Stomach smooth muscle (tissue), 2 donors: ENCODE measurements at regions not wholly inside any gene's neighbourhood (a gene's known extent, or its start where the extent isn't known, plus 50 kb on each side); places are given as distances from the start of the nearest gene placed in this dataset.

ENCODE experiments used
- H3K27ac ChIP-seq: one replicate; pipeline ENCODE4 v1.7.0; 2013; ENCODE audit warnings: mild to moderate bottlenecking, low read length, inconsistent platforms
- H3K27me3 ChIP-seq, 2 donors: one replicate each; pipeline ENCODE4 v1.7.0; 2013; ENCODE audit warnings: low read length in 2 of 2; ENCODE audit not compliant: insufficient read depth in 2 of 2, control insufficient read depth in 1 of 2
- H3K36me3 ChIP-seq, 2 donors: one replicate each; pipeline ENCODE4 v1.7.0; 2013; ENCODE audit warnings: low read length in 2 of 2; ENCODE audit not compliant: control insufficient read depth in 2 of 2, insufficient read depth in 2 of 2
- H3K4me1 ChIP-seq: one replicate; pipeline ENCODE4 v1.7.0; 2013; ENCODE audit warnings: low read length; ENCODE audit not compliant: control insufficient read depth, insufficient read depth
- H3K4me3 ChIP-seq, 2 donors: one replicate each; pipeline ENCODE4 v1.7.0; 2013; ENCODE audit warnings: low read length in 2 of 2
- H3K9ac ChIP-seq, 2 donors: one replicate each; pipeline ENCODE4 v1.7.0; 2013; ENCODE audit warnings: low read length in 2 of 2, mild to moderate bottlenecking in 1 of 2
- H3K9me3 ChIP-seq, 2 donors: one replicate each; pipeline ENCODE4 v1.7.0; 2013; ENCODE audit warnings: low read length in 2 of 2; ENCODE audit not compliant: control insufficient read depth in 2 of 2
- donor health status: healthy.
- donor health status: Pancreatic carcinoma.

GRCh38 chr20:60484316-60484715 lies 526.1 kb downstream of the CDH26 start:
- Histone ChIP-seq H3K27me3 (peaks cover 0 to 4% of the 10 kb centered on the region in 2 donors), H3K4me1 (no peaks in the 10 kb centered on the region), H3K9me3 (no peaks in the 10 kb centered on the region), H3K27ac (no peak overlapping the region), H3K4me3 (no peak overlapping the region), H3K9ac (no peak overlapping the region), H3K36me3 (no peaks in the 10 kb centered on the region)

GRCh38 chr20:60485012-60485760 lies 527.0 kb downstream of the CDH26 start:
- Histone ChIP-seq H3K27ac (no peak overlapping the region), H3K4me1 (no peaks in the 10 kb centered on the region)

GRCh38 chr20:60486315-60486714 lies 528.1 kb downstream of the CDH26 start:
- Histone ChIP-seq H3K4me3 (no peak overlapping the region), H3K4me1 (no peaks in the 10 kb centered on the region), H3K9me3 (no peaks in the 10 kb centered on the region), H3K27me3 (peaks cover 0 to 4% of the 10 kb centered on the region in 2 donors), H3K36me3 (no peaks in the 10 kb centered on the region), H3K9ac (no peak overlapping the region), H3K27ac (no peak overlapping the region)

More at GRCh38 chr20:60485012-60485760, 527.0 kb downstream of the CDH26 start:
- Histone ChIP-seq H3K36me3 (no peaks in the 10 kb centered on the region), H3K9me3 (no peaks in the 10 kb centered on the region), H3K27me3 (peaks cover 0 to 4% of the 10 kb centered on the region in 2 donors), H3K9ac (no peak overlapping the region), H3K4me3 (no peak overlapping the region)

- Histone ChIP-seq H3K9me3 (no peaks in the 10 kb centered on the region), H3K27ac (no peak overlapping the region), H3K27me3 (peaks cover 0 to 4% of the 10 kb centered on the region in 2 donors), H3K9ac (no peak overlapping the region), H3K4me3 (no peak overlapping the region), H3K36me3 (no peaks in the 10 kb centered on the region), H3K4me1 (no peaks in the 10 kb centered on the region)
Measured at GRCh38 chr20:60486937-60487336, 528.7 kb downstream of the CDH26 start.

GRCh38 chr20:60490217-60491050 lies 532.2 kb downstream of the CDH26 start:
- H3K9ac ChIP-seq, result no peak overlapping the region
- H3K36me3 ChIP-seq, result no peaks in the 10 kb centered on the region
- H3K4me1 ChIP-seq, result no peaks in the 10 kb centered on the region
- H3K9me3 ChIP-seq, result no peaks in the 10 kb centered on the region
- H3K4me3 ChIP-seq, result no peak overlapping the region
- H3K27ac ChIP-seq, result no peak overlapping the region
- H3K27me3 ChIP-seq, result no peaks in the 10 kb centered on the region

- no peaks in the 10 kb centered on the region for H3K27me3 ChIP-seq
- no peaks in the 10 kb centered on the region for H3K9me3 ChIP-seq
- no peak overlapping the region for H3K27ac ChIP-seq
- H3K4me3 ChIP-seq, result no peak overlapping the region
- no peaks in the 10 kb centered on the region for H3K4me1 ChIP-seq
- H3K36me3 ChIP-seq, result no peaks in the 10 kb centered on the region
- H3K9ac ChIP-seq, result no peak overlapping the region
Measured at GRCh38 chr20:60491051-60491581, 532.9 kb downstream of the CDH26 start.

GRCh38 chr20:60494476-60494875 lies 536.3 kb downstream of the CDH26 start:
- Histone ChIP-seq H3K9me3 (no peaks in the 10 kb centered on the region), H3K27ac (no peak overlapping the region), H3K36me3 (no peaks in the 10 kb centered on the region), H3K9ac (no peak overlapping the region), H3K4me3 (no peak overlapping the region), H3K27me3 (no peaks in the 10 kb centered on the region), H3K4me1 (no peaks in the 10 kb centered on the region)

- no peak overlapping the region for H3K27ac ChIP-seq
- no peaks in the 10 kb centered on the region for H3K27me3 ChIP-seq
- no peaks in the 10 kb centered on the region for H3K4me1 ChIP-seq
- H3K9me3 ChIP-seq, result no peaks in the 10 kb centered on the region
- H3K4me3 ChIP-seq, result no peak overlapping the region
- H3K36me3 ChIP-seq, result no peaks in the 10 kb centered on the region
- H3K9ac ChIP-seq, result no peak overlapping the region
Measured at GRCh38 chr20:60497298-60498035, 539.2 kb downstream of the CDH26 start.

GRCh38 chr20:60500038-60500701 lies 541.9 kb downstream of the CDH26 start:
- no peak overlapping the region for H3K9ac ChIP-seq
- no peaks in the 10 kb centered on the region for H3K27me3 ChIP-seq
- H3K4me1 ChIP-seq, result no peaks in the 10 kb centered on the region
- H3K27ac ChIP-seq, result no peak overlapping the region
- no peaks in the 10 kb centered on the region for H3K36me3 ChIP-seq
- no peak overlapping the region for H3K4me3 ChIP-seq
- H3K9me3 ChIP-seq, result no peaks in the 10 kb centered on the region

GRCh38 chr20:60501048-60501447 lies 542.8 kb downstream of the CDH26 start:
- Histone ChIP-seq H3K9me3 (no peaks in the 10 kb centered on the region), H3K9ac (no peak overlapping the region), H3K4me1 (no peaks in the 10 kb centered on the region), H3K36me3 (no peaks in the 10 kb centered on the region), H3K4me3 (no peak overlapping the region), H3K27me3 (no peaks in the 10 kb centered on the region), H3K27ac (no peak overlapping the region)
